Large intestine (tissue), 3 donors: ENCODE measurements at regions not wholly inside any gene's neighbourhood (a gene's known extent, or its start where the extent isn't known, plus 50 kb on each side); places are given as distances from the start of the nearest gene placed in this dataset.

Experiments used
- DNase-seq, 2 donors: peaks; one replicate each; pipeline versions ENCODE4 v3.0.0 to v3.0.0-alpha.2; 2013
- H3K27ac ChIP-seq: one replicate; pipeline ENCODE4 v1.5.1; 2013; ENCODE audit warnings: low read length
- H3K27me3 ChIP-seq: 2 replicates; pipeline ENCODE4 v1.6.1; 2013; ENCODE audit warnings: low read length; ENCODE audit not compliant: control insufficient read depth, insufficient read depth
- H3K36me3 ChIP-seq: 2 replicates; pipeline ENCODE4 v1.6.1; 2013; ENCODE audit warnings: low read length; ENCODE audit not compliant: control insufficient read depth, insufficient read depth
- H3K4me1 ChIP-seq: one replicate; pipeline ENCODE4 v1.6.1; 2013; ENCODE audit warnings: low read length; ENCODE audit not compliant: control insufficient read depth, insufficient read depth
- H3K4me3 ChIP-seq: one replicate; pipeline ENCODE4 v1.5.1; 2013; ENCODE audit warnings: low read length
- H3K9me3 ChIP-seq: one replicate; pipeline ENCODE4 v1.6.1; 2013; ENCODE audit warnings: mild to moderate bottlenecking, low read depth, low read length, moderate library complexity; ENCODE audit not compliant: control insufficient read depth
- WGBS: methylation state at CpG from one replicate; pipeline ENCODE4 v1.1.5; 2013; ENCODE audit warnings: low lambda C conversion rate; ENCODE audit not compliant: insufficient coverage; 5-methylcytosine and 5-hydroxymethylcytosine counted together

DNA sequence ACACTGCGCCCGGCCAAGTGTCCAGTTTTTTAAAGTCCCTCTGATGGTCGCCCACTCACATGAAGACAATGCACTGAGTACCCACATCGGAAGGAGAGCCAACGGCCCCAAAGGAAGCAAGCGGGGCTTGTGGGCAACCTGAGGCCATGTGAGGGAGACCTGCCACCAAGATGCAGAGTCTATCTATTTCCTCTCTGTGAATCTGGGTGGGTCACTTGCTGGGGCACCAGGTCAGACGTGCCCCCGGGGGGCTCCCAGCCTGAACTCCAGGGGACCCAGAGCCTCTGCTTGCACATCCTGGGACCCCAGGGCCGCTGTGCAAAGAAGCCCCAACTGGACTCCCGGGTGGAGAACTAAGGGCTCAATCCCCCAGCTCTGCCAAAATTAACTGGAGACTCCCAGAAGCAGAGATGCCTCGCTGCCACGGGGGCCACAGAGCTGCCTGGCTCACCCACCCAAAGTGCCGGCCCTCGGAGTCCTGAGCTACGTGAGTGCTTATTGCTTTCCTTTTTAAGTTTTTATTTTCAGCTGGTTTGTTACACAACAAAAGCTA, 106.4 kb downstream of the BRD1 start:
- Histone ChIP-seq H3K4me1 (no peaks in the 10 kb centered on the region), H3K9me3 (peaks cover 11% of the 10 kb centered on the region), H3K27me3 (peaks cover 30% of the 10 kb centered on the region), H3K27ac (no peak overlapping the region), H3K4me3 (no peak overlapping the region), H3K36me3 (no peaks in the 10 kb centered on the region)
- DNase-seq, result no peak
- 80% methylated on average over 3 of the region's 15 CpGs for WGBS

DNA sequence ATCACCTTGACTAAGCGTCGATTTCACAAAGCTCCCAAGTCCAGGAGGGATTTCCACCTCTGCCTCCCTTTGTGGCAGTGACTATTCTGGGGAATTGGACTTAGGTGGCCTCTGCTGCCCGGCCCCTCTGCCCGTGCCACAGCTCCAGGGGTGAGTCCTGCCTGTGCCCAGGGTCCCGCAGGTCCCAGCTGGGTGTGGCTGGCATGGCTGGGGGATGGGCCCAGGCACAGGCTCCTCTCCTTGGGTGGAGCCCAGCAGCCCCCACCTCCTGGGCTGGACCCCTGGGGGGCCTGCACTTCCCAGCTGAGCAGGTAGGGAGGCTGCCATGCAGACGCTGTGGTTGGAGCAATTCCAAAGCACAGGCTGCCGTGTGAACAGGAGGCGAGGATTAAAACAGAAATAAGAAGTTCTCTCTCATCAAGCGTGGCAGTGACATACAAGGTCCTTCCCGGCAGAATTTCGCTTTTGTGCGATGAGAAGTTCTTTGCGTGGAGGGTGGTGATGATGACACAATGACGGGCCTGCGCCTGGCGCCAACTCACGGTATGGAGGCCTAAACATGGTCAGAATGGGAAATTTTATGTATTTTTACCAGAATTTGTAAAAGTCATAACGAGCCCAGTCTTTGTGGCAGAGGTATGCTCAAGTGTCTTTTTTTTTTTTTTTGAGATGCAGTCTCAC, 107.3 kb downstream of the BRD1 start:
- Histone ChIP-seq H3K36me3 (no peaks in the 10 kb centered on the region), H3K4me3 (no peak overlapping the region), H3K27me3 (peaks cover 21% of the 10 kb centered on the region), H3K27ac (no peak overlapping the region), H3K9me3 (peaks cover 11% of the 10 kb centered on the region), H3K4me1 (no peaks in the 10 kb centered on the region)
- 98% methylated on average over 5 of the region's 18 CpGs for WGBS
- no peak for DNase-seq

DNA sequence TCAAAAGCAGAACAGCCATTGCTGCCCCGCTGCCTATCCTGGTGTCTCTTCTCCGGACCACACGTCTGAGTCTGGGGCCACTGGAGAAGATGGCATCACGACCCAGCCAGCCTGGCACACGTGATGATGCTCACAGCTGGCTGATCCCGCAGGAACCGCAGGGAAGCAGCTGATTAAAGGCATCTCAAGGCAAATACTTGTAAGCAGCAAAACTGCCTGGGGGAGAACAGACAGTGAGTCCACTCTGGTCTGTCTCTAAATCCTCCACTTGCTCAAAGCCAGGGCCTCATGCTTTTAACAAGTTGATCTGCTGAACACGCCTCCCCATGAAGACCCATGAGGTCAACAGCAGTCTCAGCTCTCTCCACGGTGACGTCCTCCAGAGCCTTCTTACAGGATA, 108.6 kb downstream of the BRD1 start:
- Histone ChIP-seq H3K36me3 (no peaks in the 10 kb centered on the region), H3K4me1 (no peaks in the 10 kb centered on the region), H3K27me3 (peaks cover 8% of the 10 kb centered on the region), H3K9me3 (no peaks in the 10 kb centered on the region), H3K4me3 (no peak overlapping the region), H3K27ac (no peak overlapping the region)
- WGBS, result no CpG with 5 or more reads among the region's 10 CpGs
- DNase-seq, result no peak

DNA sequence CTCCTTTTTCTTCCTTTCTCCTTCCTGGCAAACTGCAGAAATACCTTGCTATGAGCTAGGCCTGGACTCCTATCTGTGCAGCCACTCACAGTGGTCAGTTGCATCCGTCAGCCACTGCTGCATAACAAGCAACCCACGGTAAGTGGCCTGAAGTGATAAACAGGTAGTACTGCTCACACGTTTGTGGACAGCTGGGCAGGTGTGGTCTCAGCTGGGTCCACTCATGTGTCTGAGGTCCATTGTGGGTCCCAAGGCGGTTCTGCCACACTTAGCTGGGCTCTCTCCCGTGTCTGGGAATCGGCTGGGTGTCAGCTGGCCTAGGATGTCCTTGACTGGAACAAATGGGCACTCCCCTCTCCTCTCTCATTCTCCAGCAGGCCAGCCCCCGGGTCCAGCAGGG, 109.3 kb downstream of the BRD1 start:
- Histone ChIP-seq H3K27ac (no peak overlapping the region), H3K4me3 (no peak overlapping the region), H3K27me3 (peaks cover 1% of the 10 kb centered on the region), H3K9me3 (no peaks in the 10 kb centered on the region), H3K36me3 (no peaks in the 10 kb centered on the region), H3K4me1 (no peaks in the 10 kb centered on the region)
- DNase-seq, result no peak
- no CpG with 5 or more reads among the region's 7 CpGs for WGBS

DNA sequence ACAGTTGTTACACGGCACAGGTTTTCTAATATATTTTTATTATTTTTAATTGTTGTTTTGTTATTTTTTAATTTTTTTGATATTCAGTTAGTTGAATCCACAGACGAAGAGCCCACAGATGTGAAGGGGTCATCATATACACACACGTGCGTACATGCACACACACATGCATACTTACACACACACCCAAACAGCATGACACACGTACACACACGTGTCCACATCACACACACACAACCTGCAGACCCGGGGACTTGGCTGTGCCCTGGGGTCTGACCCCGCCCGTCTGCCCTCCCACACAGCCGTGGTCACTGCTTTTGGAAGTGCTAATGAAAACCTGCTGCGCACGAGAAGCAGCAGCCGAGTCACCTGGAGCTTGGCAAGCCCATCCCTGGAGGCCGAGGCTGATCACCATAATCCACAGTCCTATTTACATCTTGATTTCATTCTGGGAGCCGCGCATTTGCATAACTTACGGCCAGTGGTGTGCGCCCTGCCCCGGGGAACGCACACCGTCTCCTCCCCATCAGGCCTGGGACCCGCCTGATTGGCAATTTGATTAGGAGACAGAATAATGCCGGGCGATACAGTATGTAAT, 110.3 kb downstream of the BRD1 start:
- Histone ChIP-seq H3K9me3 (no peaks in the 10 kb centered on the region), H3K4me1 (no peaks in the 10 kb centered on the region), H3K4me3 (no peak overlapping the region), H3K27ac (no peak overlapping the region), H3K27me3 (peaks cover under 1% of the 10 kb centered on the region), H3K36me3 (no peaks in the 10 kb centered on the region)
- DNase-seq, result no peak
- WGBS, result no CpG with 5 or more reads among the region's 24 CpGs

DNA sequence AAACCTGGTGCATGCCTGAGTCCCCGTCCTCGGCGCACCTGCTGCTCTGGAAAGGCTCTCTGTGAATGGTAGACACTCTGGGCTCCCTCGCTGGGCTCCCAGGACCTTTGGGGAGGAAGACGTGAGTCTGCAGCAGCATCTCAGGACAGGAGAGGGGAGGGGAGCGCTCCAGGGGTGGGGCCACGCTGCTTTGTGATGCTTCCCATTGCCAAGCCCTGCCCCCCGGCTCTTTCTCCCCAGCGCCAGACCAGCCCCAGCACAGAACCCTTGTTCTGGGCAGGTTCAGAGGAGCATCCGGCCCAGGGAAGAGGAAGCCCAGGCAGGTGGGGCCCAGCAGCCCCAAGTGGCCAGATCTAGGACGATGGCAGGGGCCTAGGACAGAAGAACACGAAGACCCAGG, 111.2 kb downstream of the BRD1 start:
- no peaks in the 10 kb centered on the region for H3K4me1 ChIP-seq
- no peaks in the 10 kb centered on the region for H3K9me3 ChIP-seq
- DNase-seq, result no peak
- H3K27ac ChIP-seq, result no peak overlapping the region
- H3K36me3 ChIP-seq, result no peaks in the 10 kb centered on the region
- peaks cover 4% of the 10 kb centered on the region for H3K27me3 ChIP-seq
- H3K4me3 ChIP-seq, result no peak overlapping the region
- no CpG with 5 or more reads among the region's 12 CpGs for WGBS

DNA sequence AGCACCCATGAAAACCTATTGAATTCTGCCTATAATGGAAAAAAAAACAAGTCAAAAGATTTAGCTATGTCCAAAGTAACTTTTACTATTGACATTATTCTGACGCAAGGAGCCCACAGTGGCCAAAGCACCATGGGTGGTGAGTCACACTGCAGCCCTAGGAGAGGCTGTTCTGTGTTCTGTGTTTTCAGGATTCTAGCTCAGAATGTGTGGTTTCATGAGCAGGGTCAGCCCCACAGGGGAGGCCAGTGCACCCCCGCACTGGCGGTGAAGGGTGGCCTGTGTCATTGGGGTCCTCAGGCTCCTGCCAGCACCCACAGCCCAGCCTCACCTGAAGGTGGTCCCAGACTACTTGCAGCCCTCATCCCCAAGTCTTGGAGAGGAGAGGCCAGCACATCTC, 112.2 kb downstream of the BRD1 start:
- WGBS, result no CpG with 5 or more reads among the region's 3 CpGs
- Histone ChIP-seq H3K4me1 (no peaks in the 10 kb centered on the region), H3K36me3 (no peaks in the 10 kb centered on the region), H3K4me3 (no peak overlapping the region), H3K27ac (no peak overlapping the region), H3K27me3 (peaks cover 4% of the 10 kb centered on the region), H3K9me3 (no peaks in the 10 kb centered on the region)
- no peak for DNase-seq

DNA sequence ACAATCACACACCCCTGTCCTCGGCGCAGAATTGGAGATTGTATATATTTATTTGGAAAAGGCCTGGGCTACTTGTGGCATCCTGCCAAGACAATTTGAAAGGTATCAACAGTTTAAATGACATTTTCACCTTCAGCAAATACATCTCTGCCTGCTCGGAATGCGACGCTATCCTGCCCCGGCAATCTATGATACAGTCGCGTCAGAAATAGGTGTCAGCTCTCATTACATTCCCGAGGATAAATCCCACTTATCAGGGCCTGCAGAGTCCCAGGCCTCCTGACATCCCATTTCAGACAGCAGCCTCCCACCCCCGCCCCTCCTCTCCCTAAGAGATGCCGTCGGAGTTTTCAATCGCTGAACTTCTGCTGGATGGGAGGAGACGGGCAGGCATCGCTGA, 114.7 kb downstream of the BRD1 start:
- Histone ChIP-seq H3K36me3 (no peaks in the 10 kb centered on the region), H3K27me3 (peaks cover 4% of the 10 kb centered on the region), H3K9me3 (no peaks in the 10 kb centered on the region), H3K4me1 (no peaks in the 10 kb centered on the region), H3K27ac (no peak overlapping the region), H3K4me3 (no peak overlapping the region)
- WGBS, result no CpG with 5 or more reads among the region's 15 CpGs
- no peak for DNase-seq

DNA sequence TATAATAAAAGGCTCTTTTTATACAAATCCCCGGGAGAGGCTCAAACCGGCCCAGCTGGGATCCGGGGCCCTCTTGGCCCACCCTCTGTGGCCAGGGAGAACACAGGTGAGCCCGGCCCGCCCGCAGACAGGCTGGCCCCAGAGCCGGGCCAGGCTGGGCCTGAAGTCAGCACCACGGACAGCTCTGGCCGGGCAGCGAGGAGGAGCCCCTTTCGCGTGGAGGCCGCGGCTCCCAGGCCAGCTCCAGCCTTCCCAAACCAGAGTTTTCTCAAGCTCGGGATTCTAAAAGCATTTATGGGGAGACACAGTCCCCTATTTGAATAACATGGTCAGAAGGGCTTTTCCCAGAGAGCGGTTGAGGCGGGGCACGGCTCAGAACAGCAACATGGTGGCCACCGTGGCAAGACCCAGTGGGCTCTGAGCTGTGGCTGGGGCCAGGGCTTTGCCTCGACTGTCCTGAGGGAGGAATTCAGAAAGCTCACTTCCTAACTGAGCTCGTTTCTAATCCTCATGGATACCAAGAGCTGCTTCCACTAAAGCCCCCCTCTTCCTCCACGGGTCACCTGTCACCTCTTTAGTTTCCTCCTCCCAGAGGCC, 115.4 kb downstream of the BRD1 start:
- H3K4me1 ChIP-seq, result no peaks in the 10 kb centered on the region
- no peaks in the 10 kb centered on the region for H3K9me3 ChIP-seq
- H3K27ac ChIP-seq, result no peak overlapping the region
- H3K27me3 ChIP-seq, result peaks cover 4% of the 10 kb centered on the region
- no peak overlapping the region for H3K4me3 ChIP-seq
- WGBS, result no CpG with 5 or more reads among the region's 22 CpGs
- no peak for DNase-seq
- H3K36me3 ChIP-seq, result no peaks in the 10 kb centered on the region

DNA sequence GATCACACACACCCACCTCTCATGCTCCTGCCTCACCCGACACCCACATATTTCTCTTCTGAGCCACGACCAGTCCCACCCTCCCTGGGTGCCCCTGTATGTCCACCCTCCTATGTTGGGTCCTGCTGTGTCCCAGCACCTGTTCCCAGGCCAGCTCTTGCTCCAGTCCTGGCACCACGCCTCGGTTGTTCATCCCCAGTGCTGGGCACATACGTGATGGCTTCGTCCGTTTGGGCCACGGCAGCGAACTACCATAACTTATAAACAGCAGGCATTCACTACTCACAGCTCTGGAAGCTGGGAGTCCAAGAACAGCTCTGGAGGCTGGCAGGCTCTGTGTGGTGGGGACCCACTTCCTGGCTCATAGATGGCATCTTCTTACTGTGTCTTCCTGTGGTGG, 116.9 kb downstream of the BRD1 start:
- DNase-seq, result no peak
- H3K27ac ChIP-seq, result no peak overlapping the region
- no CpG with 5 or more reads among the region's 9 CpGs for WGBS
- no peaks in the 10 kb centered on the region for H3K36me3 ChIP-seq
- no peaks in the 10 kb centered on the region for H3K9me3 ChIP-seq
- H3K27me3 ChIP-seq, result peaks cover 7% of the 10 kb centered on the region
- no peak overlapping the region for H3K4me3 ChIP-seq
- H3K4me1 ChIP-seq, result no peaks in the 10 kb centered on the region
